ENCODE measurements at regions not wholly inside any gene's neighbourhood (a gene's known extent, or its start where the extent isn't known, plus 50 kb on each side); places are given as distances from the start of the nearest gene placed in this dataset.

DNA sequence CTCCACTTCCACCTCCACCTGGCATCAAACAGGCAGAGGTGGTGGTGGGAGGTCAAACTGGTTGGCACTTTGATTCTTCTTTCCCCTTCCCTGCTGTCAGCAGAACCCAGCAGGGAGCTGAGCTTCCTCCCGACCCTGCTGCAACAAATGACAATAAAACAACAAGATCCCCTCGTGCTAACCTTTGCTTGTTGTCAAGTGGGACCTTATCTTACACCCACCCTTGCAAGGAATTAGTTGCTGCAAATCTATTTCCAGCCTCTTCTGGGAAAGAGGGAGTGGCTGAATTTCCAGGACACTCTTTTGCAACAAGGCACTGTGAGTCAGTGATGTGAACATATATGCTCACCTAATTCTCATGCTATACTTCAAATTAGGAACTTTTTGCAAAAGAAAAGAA is 655.1 kb downstream of the DSC3 start:
- Mint-ChIP-seq H3K27ac (no peak overlapping the region), H3K36me3 (no peaks in the 10 kb centered on the region), H3K4me3 (no peak overlapping the region), H3K4me1 (no peaks in the 10 kb centered on the region), H3K27me3 (no peaks in the 10 kb centered on the region), H3K9me3 (peaks cover 3% of the 10 kb centered on the region)
- no peak for ATAC-seq

DNA sequence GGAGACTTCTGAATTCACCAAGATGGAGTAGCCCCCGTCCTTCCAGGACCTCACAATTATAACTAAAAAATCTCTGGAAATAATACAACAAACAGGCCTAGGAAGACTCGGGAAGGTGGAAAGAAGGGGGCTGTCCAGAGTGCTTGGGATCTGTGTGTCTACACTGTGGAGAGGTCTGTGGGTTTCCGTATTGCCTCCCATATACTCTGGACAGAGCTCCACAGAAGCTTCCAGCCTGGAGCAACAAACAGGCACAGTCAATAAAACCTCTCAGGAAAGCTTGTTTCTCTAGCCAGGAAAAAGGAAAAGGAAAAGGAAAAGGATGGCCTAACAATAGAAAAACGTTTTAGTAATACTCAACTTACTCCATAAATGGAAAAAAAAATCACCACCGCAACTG is 655.9 kb downstream of the DSC3 start:
- Mint-ChIP-seq H3K27me3 (no peaks in the 10 kb centered on the region), H3K9me3 (peaks cover 3% of the 10 kb centered on the region), H3K4me1 (no peaks in the 10 kb centered on the region), H3K36me3 (no peaks in the 10 kb centered on the region), H3K27ac (no peak overlapping the region), H3K4me3 (no peak overlapping the region)
- no peak for ATAC-seq

- H3K4me3 Mint-ChIP-seq: no peak overlapping the region
- no peaks in the 10 kb centered on the region for H3K4me1 Mint-ChIP-seq
- peaks cover 6% of the 10 kb centered on the region for H3K9me3 Mint-ChIP-seq
- no peaks in the 10 kb centered on the region for H3K36me3 Mint-ChIP-seq
- no peak for ATAC-seq
- H3K27me3 Mint-ChIP-seq: no peaks in the 10 kb centered on the region
- H3K27ac Mint-ChIP-seq: no peak overlapping the region
Observed at GRCh38 chr18:30385684-30386083, 656.9 kb downstream of the DSC3 start.

DNA sequence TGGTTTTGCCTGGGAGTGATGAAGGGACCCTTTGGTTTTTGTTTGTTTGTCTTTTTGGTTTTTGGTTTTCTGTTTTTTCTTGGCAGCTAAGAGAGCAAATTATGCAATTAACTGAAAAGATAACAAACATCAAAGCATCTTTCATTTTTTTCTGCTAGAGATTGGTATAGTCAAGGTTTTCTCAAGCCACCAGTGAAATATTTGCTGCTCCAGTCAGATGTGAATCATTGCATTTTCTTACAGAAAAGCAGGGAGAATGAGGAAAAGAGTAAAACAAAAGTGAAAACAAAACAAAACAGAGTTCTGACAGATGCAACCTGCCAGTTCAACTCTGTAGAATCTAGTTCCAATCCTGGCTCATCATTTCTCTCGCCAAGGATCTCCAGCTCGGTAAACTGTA is 660.7 kb downstream of the DSC3 start:
- no peaks in the 10 kb centered on the region for H3K27me3 Mint-ChIP-seq
- peaks cover 9% of the 10 kb centered on the region for H3K9me3 Mint-ChIP-seq
- H3K4me1 Mint-ChIP-seq: no peaks in the 10 kb centered on the region
- H3K36me3 Mint-ChIP-seq: no peaks in the 10 kb centered on the region
- no peak overlapping the region for H3K27ac Mint-ChIP-seq
- H3K4me3 Mint-ChIP-seq: no peak overlapping the region
- ATAC-seq: no peak

GRCh38 chr18:30378097-30378496 is 664.4 kb downstream of the DSC3 start:
- H3K4me3 Mint-ChIP-seq: no peak overlapping the region
- no peaks in the 10 kb centered on the region for H3K36me3 Mint-ChIP-seq
- H3K9me3 Mint-ChIP-seq: peaks cover 11% of the 10 kb centered on the region
- ATAC-seq: no peak
- H3K27ac Mint-ChIP-seq: no peak overlapping the region
- no peaks in the 10 kb centered on the region for H3K4me1 Mint-ChIP-seq
- no peaks in the 10 kb centered on the region for H3K27me3 Mint-ChIP-seq

- H3K4me1 Mint-ChIP-seq: no peaks in the 10 kb centered on the region
- H3K9me3 Mint-ChIP-seq: peaks cover 11% of the 10 kb centered on the region
- no peak overlapping the region for H3K4me3 Mint-ChIP-seq
- no peaks in the 10 kb centered on the region for H3K36me3 Mint-ChIP-seq
- no peaks in the 10 kb centered on the region for H3K27me3 Mint-ChIP-seq
- H3K27ac Mint-ChIP-seq: no peak overlapping the region
- ATAC-seq: no peak
Observed at GRCh38 chr18:30376515-30376914, 666.0 kb downstream of the DSC3 start.

GRCh38 chr18:30361864-30362540 is 680.5 kb downstream of the DSC3 start:
- H3K27ac Mint-ChIP-seq: no peak overlapping the region
- H3K4me1 Mint-ChIP-seq: no peaks in the 10 kb centered on the region
- no peak overlapping the region for H3K4me3 Mint-ChIP-seq
- H3K36me3 Mint-ChIP-seq: no peaks in the 10 kb centered on the region
- H3K9me3 Mint-ChIP-seq: no peaks in the 10 kb centered on the region
- ATAC-seq: no peak
- H3K27me3 Mint-ChIP-seq: no peaks in the 10 kb centered on the region

GRCh38 chr18:30359521-30359920 is 683.0 kb downstream of the DSC3 start:
- Mint-ChIP-seq H3K36me3 (no peaks in the 10 kb centered on the region), H3K4me3 (no peak overlapping the region), H3K27ac (no peak overlapping the region), H3K4me1 (no peaks in the 10 kb centered on the region), H3K27me3 (no peaks in the 10 kb centered on the region), H3K9me3 (no peaks in the 10 kb centered on the region)
- ATAC-seq: no peak

- no peak for ATAC-seq
- H3K27me3 Mint-ChIP-seq: no peaks in the 10 kb centered on the region
- no peak overlapping the region for H3K27ac Mint-ChIP-seq
- H3K4me3 Mint-ChIP-seq: no peak overlapping the region
- H3K36me3 Mint-ChIP-seq: no peaks in the 10 kb centered on the region
- no peaks in the 10 kb centered on the region for H3K9me3 Mint-ChIP-seq
- no peaks in the 10 kb centered on the region for H3K4me1 Mint-ChIP-seq
Observed at GRCh38 chr18:30358555-30358954, 684.0 kb downstream of the DSC3 start.

GRCh38 chr18:30352551-30353168 is 689.9 kb downstream of the DSC3 start:
- ATAC-seq: peak; percentile 41
- Mint-ChIP-seq H3K4me3 (no peak overlapping the region), H3K27me3 (no peaks in the 10 kb centered on the region), H3K9me3 (peaks cover 4% of the 10 kb centered on the region), H3K4me1 (no peaks in the 10 kb centered on the region), H3K27ac (no peak overlapping the region), H3K36me3 (no peaks in the 10 kb centered on the region)

DNA sequence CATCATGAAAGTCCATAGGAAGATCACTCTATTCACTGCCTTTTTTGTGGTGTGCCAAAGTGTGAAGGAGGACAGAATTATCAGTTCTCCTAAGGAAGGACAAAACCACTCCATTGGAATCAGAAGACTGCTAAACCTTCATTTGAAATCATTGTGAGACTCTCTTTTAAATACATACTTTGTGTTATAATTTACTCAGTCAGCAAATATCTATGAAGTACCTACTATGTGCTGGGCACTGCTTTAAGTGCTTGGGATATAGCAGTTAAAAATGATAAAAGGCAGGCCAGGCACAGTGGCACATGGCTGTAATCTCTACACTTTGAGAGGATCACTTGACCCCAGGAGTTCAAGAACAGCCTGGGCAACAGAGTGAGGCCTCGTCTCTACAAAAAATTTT is 692.3 kb downstream of the DSC3 start:
- Mint-ChIP-seq H3K27ac (no peak overlapping the region), H3K27me3 (no peaks in the 10 kb centered on the region), H3K4me3 (no peak overlapping the region), H3K9me3 (peaks cover 4% of the 10 kb centered on the region), H3K36me3 (no peaks in the 10 kb centered on the region), H3K4me1 (no peaks in the 10 kb centered on the region)
- no peak for ATAC-seq

DNA sequence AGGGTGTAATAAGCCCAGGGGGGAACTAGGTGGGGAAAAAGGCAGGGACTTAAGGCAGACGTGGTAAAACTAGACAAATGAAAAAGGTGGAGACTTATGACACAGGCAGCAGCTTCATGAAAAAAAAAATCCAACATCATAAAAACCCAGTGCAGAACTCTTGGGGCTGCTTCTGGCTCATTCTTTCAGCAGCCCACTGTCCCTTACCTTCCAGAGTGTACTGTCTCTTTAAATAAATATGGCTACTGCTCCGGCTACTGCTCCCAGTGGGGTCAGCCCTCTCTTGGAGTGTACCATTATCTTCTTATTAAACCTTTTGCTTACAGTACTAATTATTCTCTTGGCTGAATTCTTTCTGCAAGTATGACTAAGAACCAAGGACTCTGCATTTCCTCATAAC is 699.5 kb downstream of the DSC3 start:
- Mint-ChIP-seq H3K36me3 (no peaks in the 10 kb centered on the region), H3K4me1 (no peaks in the 10 kb centered on the region), H3K27ac (no peak overlapping the region), H3K4me3 (no peak overlapping the region), H3K27me3 (no peaks in the 10 kb centered on the region), H3K9me3 (peaks cover under 1% of the 10 kb centered on the region)
- ATAC-seq: no peak

DNA sequence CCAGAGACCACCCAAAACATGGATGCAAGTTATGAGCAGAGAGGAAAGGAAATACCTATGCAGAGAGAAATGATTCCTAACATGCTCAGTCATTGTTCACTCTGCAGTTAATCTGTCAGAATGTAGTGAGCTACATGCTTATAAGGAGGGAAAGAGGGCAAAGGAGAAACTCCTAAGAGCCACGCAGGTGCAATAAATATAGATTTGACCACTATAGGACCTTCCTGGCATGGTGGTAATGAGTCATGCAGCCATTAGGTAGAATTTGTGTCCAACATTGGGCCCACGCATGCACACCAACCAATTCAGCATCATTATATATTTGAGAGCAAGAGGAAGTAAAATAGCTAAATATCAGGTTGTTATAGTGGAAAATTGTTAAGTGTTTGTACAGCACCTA is 699.9 kb downstream of the DSC3 start:
- no peak for ATAC-seq
- Mint-ChIP-seq H3K9me3 (no peaks in the 10 kb centered on the region), H3K27ac (no peak overlapping the region), H3K27me3 (no peaks in the 10 kb centered on the region), H3K4me3 (no peak overlapping the region), H3K4me1 (no peaks in the 10 kb centered on the region), H3K36me3 (no peaks in the 10 kb centered on the region)

DNA sequence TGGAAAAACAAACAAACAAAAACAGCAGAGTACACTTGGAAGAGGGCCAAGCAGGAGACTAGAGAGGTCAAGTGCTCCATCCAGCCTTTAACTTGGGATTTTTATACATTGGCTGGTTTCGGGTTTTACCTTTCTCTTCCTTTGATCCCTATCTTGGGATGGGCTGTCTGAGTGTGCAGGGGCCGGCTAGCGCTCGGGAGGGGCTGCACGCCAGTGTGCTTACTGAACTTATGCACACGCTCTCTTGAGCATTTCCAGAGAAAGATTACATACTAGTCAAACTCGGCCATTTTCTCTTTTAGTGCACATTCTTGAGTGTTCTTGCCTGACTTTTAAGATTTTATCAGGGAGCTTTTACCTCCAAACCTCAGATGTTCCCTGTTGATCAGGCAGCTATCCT is 707.8 kb downstream of the DSC3 start:
- Mint-ChIP-seq H3K9me3 (peaks cover 4% of the 10 kb centered on the region), H3K27ac (no peak overlapping the region), H3K4me3 (no peak overlapping the region), H3K4me1 (no peaks in the 10 kb centered on the region), H3K36me3 (no peaks in the 10 kb centered on the region), H3K27me3 (no peaks in the 10 kb centered on the region)
- ATAC-seq: no peak

- Mint-ChIP-seq H3K27ac (no peak overlapping the region), H3K4me1 (no peaks in the 10 kb centered on the region), H3K4me3 (no peak overlapping the region), H3K9me3 (peaks cover 5% of the 10 kb centered on the region), H3K27me3 (no peaks in the 10 kb centered on the region), H3K36me3 (no peaks in the 10 kb centered on the region)
- ATAC-seq: no peak
Observed at GRCh38 chr18:30333310-30333709, 709.2 kb downstream of the DSC3 start.

DNA sequence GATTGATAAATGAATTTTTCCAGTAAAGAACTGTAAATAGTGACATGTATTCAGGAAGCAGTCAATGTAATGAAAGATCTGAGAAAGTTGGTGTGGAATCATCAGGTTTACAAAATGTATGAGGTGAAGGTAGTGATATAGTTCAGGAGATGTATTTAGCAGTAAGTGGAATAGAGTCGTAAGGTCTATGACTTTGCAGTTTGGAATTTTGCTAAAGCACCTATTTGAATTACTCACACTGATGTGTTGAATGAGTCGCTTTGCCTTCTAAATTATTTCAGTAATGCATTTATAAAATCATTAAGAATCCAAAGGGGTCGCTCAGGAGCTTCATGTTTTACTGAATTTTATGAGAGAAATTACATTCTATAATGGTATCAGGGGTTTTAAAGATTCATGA is 713.7 kb downstream of the DSC3 start:
- Mint-ChIP-seq H3K4me1 (no peaks in the 10 kb centered on the region), H3K4me3 (no peak overlapping the region), H3K9me3 (peaks cover 5% of the 10 kb centered on the region), H3K27ac (no peak overlapping the region), H3K27me3 (no peaks in the 10 kb centered on the region), H3K36me3 (no peaks in the 10 kb centered on the region)
- ATAC-seq: no peak
